Left renal pelvis (tissue), 4 donors: ENCODE measurements at regions not wholly inside any gene's neighbourhood (a gene's known extent, or its start where the extent isn't known, plus 50 kb on each side); places are given as distances from the start of the nearest gene placed in this dataset.

ENCODE experiments used
- DNase-seq, 4 donors: peaks; one replicate each; pipeline ENCODE4 v3.0.0-alpha.2; 2013; ENCODE audit warnings: low read depth in 4 of 4, low spot score in 3 of 4

DNA sequence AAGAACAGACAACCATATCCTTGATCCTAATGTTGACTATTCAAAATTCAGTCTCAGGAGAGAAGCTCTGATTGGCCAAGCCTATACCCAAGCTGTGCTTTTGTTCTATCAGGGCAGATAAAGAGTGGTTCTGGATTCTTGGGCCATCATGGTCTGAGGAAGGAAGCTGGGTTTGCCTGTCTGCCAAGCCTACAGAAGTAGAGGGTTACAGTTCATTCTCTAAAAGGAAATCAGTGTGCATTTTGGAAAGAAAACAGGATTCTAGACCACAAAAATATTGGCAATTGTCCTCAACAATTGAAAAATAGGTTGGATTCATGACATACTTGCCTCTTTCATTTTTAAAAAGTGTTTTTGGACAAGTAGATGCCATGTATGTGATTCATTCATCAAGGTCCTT lies 145.4 kb upstream of the BMP2 start:
- no peak for DNase-seq

DNA sequence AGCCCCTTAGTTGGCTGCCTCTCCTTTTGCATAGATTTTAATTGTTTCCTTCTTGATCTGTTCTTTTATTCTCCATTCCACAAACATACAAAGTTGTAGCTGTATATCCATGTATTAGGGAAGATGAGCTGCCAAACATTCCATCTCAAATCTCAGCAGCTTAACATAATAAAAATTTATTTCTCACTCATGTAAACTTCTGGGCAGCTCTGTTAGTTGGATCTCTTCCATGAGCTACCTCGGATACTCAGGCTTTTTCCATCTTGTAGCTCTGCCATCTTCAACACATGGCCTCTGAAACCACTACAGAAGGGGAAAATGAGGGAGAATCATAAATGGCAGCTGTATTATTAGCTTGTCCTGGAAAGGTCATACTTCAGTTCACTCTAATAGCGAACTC lies 149.4 kb upstream of the BMP2 start:
- no peak for DNase-seq

DNA sequence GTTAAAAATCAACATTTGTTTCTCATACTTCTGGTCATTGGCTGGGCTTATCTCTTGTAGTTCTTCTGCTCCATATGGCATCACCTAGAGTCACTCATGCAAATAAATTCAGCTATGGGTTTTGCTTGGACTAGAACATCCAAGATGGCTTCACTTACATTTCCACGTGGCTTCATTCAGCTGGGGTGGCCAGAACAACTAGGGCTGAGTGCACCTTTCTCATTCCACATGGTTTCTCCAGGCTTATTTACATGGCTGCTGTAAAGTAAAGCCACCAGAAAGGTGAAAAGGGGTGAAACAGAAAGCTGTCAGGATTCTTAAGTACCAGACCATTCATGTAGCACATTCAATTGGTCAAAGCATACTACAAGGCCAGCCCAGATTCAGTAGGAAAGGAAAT lies 151.1 kb upstream of the BMP2 start:
- no peak for DNase-seq

DNA sequence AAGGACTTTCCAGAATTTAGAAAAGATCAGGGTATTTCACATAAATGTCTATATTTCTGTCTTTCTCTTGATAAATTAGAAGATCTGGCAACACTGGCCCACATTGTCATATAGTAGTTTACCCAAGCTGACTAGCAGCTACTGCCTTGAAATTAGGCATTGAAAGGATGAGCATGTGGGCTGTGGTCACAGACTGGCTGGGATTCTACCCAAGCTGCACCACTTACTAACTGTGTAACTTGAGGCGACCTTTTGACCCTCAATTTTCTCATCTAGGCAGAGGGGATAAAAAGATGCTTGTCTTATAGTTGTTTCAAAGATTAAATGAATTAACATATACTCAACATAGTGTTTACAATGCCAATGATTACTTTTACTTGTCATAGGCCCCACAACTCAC lies 152.7 kb upstream of the BMP2 start:
- DNase-seq: no peak

DNA sequence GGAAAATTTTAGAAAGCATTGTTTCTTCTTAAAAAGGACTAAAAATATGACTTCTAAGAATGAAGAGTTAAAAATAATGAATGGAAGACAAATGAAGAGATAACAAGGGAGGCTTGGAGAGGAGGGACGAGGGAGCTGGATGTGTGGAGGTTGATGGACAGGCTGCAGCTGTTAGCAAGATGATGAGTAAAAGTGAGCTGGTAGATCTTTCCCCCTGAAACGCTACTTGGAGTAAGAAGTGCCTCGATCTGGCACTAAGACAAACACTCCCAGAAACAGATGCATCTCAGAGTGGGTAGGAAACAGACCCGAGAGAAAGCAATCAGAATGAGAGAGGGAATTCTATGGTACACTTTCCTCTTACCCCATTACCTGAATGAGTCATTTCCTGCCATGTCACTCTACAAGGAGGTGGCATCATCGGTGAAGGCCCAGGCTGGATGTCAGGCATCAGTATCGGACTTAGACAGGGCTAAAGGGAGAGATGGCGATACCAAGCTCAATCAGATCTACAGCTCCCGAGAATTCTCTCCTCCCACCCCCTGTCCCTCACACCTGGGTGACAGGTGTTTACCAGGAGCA lies 154.1 kb upstream of the BMP2 start:
- DNase-seq: no peak

DNA sequence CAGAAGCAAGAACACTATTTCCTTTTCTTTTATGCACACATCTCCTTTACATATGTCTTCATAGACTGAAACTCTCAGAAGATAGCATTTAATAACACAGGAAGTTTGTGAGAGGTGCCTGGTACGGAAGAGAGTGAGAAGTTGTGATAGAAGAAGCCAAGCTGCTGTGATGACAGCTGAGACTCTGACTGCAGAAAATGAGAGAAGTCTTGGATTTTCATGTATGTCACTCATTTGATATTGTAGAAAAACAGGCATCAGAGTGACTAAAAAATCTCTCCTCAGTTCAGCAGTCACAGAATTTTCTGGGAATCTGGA lies 154.9 kb upstream of the BMP2 start:
- no peak for DNase-seq

DNA sequence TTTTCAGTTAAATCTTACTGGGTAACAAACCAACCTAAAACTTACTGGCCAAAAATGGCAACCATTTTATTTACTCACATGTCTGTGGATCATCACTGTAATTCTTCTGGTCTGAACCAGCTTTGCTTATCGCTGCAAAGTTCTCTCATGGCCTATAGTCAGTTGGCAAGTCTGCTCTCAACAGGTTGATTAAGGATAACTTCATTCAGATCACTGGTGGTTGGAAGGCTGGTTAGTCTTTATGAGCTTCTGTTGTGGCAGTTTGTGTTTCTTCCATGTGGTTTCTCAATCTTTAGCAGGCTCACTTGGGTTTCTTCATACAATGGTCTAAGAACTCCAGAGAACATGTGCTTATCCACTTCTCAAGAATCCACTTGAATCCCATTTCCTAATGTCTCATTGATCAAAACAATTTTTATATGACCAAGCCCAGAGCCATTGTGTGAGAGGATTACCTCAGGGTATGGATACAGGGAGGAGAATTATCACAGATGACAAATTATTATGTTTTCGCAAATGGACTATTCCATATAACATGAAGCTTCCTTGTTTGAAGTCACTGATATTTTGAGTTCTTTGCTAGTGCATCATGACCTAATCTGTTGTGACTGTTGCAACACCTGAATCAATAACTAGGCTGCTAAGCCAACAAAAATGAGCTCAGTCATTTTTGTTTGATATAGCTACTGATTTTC lies 155.4 kb upstream of the BMP2 start:
- no peak for DNase-seq

DNA sequence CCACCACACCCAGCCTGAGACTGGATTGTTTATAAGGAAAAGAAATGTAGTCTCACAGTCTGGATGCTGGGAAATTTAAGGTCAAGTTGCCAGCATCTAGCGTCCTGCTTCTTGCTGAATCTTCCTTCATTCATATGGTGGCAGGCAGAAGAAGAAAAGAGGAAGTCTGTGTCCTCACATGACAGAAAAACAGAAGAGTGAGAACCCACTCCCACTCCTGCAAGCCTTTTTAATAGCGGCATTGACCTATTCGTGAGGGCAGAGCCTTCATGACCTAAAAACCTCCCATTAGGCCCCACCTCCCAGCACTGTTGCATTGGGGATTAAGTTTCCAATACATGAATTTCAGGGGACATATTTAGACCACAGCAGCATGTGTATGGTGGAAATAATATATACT lies 160.8 kb upstream of the BMP2 start:
- DNase-seq: no peak

DNA sequence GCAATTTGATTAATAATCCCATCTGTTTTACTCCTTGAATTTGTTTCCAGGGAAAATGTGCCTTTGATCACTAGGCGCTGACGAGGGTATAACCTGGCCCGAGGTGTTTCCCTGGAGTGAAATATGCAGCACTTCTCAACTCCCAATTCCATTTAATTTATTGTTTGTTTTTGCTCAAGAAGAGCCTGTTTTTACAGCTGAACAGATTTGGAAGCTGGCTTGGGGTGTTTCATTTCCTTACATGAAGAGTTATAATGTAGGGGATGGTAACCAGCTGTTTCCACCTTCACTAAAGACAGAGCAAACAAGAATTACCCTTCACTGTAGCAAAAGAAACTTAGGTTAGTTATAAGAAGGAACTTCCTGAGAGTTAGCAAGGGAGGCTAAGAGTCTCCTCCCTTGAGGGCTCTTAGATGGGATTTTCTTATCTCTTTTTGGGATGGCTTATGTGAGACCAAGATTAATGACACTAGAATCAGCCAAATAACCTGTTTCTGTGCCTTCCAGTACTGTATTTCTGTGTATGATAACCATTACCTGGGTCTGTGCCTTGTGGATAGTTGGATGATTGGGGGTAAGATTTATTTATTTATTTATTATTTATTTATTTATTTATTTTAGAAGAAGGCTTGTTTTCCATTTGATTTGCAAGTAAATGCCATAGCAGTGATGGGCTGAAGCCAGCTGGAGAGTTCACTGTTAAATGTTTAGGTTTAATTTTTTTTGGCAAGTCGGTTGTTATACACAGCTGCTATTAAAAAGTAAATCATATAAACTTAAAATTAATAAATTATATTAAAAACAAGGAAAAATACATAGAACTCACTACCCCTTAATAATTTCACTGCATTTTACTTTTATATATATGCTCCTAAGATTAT lies 162.2 kb upstream of the BMP2 start:
- DNase-seq: peak in 2 of 4 donors; percentile 46 to 51

DNA sequence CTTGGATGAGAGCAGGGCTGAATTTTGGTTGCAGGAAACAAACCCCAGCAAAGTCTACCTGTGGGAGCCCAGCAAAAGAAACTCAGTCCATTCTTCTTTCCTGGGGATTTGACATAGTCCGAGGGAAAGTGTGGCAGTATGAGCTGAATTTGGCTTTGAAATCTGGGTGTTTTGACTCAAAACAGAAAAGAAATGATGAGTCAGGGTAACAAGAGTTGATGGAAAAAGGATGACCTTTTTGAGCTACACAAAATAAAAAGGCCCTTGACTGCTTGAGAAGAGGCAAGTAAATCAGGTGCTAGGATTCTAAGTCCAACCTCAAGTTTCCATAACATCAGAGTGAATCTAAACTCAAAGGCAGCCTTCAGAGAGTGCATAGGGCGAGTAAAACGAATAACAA lies 163.3 kb upstream of the BMP2 start:
- no peak for DNase-seq

DNA sequence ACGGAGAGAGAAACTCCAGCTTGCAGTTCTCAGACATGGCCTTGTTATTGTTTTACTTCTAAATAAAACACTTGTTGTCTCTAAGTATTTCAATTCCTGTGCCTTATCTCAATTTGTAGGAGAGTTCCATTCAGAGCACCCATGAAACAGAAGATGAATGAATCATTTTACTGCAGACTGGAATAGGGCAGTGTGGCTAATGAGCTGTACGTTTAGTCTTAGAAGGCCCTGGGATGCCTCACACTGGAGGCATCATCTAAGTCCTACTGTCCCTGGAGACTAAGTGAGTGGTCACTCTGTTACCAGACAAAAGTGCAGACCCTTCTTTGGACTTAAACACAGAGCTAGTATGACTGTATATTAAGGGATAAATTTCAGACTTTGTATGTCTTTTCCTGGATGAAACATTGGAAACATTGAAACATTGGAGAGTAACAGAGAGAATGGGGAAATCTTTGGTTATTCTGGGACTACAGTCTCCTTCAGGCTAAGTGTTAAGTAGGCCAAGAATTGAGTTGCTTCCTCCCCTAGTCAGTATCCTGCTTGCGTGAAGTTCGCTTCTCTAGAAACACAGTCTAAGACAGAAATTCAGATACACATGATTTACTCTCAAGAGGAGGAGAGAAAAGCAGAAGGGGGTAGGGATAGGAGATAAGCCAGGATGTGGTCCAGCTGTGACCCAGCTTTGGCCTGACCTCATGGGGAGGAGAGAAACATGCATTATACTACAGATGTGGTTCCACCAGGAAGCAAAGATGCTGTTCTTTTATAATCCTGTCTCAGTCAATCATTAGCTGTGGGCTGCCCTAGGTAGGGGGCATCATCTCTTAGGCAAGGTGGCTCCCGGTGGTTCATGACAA lies 167.4 kb upstream of the BMP2 start:
- DNase-seq: no peak

DNA sequence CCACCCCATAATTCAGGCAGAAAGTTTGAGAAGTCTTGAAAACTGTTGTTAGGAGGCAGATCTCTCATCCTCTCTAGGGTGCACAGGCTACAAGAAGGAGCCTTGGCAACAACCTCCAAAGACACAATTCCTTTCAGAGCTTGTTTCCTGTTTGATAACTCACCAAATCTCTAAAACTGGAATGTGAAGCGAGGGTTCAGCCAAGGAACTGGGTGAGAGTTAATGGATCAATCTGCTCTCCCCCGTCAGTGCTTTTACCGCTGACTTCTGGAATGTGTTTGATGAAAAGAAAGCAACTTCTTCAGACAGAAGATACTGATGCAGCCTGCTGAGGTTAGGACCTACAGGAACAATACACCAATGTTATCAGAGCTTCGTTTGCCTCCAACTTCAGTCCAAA lies 171.8 kb upstream of the BMP2 start:
- DNase-seq: no peak

DNA sequence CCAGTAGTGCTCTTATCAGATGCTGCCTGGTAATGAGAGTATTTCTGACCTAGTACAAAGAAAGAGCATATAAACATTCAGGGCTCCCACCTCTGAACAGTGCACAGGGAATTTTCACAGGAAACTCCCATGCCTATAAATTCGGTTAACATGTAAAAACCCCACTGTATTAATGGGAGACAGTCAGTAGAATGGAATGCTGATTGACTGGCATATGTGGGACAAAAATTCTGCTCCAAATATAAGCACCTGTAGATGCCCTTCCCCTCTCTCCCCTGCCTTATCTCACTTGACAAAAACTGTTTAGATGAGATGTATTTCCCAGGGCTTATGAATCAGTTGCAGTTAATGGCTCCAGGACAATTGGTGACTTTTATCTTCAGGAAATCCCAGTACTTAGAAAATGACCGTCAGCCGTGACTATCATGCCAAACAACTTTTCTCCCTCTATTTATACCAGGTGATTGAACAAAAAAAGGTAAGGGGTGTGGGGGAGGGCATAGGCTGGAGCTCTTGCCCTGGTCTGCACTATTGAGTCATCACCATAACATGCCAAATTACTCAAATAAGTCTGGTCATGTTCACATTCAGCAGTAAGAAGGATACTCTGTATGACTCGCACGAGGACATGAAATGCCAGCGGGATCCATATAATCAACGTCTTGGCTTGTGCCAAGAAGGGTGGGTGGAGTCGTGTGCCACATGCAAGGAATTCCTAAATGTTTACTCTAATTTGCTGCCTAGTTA lies 176.4 kb upstream of the BMP2 start:
- no peak for DNase-seq

DNA sequence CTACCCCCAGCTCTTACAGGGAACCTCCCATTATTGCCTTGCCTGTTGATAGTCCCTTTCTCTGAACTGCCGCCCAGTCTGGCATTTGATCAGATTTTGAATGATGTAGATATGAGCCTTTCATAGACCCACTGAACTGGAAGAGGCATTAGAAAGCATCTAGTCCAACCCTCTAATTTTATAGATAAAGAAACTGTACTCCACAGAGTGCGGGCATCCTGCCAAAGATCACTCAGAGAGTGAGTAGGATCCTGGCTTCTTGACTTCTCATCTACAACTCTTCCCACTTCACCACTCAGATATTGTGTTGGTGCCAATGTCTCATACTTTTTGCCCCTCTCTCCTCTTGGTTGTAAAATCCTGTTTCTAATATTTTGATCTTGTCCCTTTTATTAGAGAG lies 179.2 kb upstream of the BMP2 start:
- DNase-seq: no peak

DNA sequence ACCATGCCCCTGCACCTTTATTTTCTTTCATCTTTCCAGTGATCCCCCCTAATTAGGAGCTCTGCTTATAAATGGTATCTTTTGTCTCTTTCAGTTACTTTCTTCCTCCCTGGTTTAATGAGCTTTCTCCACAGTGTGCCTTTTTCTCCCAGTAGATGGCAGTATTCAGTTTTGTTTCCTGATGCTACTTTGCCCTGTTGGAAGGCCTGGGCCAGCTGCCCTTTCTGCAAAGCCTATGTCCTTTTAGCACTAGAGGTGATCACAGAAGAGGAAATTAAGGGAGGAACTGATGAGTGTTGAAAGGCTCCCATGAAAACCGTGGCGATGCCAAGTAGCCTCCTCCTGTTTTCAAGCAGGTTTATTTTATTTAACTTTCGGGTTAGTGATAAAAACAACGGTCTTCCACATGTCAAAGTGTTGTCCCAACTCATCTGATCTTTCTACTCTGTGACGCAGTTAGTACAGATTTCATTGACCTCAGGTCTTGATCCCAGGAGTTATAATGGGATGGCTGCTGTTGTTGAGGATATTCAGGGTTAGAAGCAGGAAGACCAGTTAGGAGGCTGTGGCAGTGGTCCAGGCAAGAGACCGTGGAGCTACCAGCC lies 184.2 kb upstream of the BMP2 start:
- peak in 2 of 4 donors; percentile 48 to 54 for DNase-seq

DNA sequence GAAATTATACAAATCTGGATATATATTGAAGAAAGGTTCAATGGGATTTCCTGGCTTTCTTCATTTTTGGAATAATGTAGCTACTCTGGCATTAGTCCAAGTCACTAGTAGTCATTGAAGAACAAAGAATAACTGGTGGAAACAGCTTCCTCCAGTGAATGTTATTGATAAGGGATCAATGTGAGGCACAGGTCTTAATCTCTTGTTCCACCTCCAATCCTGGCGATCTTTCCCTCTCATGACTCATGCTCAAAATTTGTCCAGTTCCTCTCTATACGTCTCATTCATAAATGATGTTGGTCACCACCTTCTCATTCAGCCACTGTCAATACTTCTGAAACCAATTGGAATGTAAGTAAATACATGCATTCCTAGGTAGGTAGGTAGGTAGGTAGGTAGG lies 185.0 kb upstream of the BMP2 start:
- no peak for DNase-seq

DNA sequence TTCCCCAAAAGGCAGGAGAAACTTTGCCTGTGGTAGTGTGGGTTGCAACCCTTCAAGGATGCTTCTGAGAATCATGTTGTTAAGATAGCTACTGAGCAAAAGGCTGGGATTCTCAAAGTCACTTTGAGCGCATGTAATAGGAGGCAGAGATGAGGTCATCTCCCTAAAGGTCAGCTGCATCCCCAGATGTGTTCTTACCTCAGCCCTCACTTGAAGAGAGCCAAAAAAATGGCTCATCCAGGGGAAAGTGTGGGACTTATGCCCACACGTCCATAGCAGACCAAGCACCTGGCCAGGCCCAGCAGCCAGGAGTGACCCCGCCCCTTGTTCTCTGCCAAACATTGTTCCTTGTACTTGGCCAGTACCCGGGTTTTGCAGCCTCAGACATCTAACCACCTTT lies 187.0 kb upstream of the BMP2 start:
- no peak for DNase-seq

DNA sequence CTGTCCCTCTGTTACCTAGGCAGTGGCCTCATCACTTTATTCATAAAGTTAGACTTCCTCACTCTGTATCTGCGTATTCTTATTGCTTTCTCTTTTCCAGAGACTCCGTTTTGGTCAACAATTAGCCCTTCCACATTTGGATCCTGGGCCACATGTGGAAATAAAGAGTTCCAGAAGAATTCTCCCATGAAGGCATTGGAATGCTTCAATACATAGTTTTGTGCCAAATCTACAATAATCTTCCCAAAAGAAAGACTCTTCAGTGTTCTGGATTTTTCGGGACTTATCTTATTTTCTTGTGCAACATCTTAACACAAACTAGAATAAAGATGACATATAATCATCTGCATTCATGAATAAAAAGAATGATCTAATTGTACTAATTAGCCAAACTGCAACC lies 187.7 kb upstream of the BMP2 start:
- no peak for DNase-seq

DNA sequence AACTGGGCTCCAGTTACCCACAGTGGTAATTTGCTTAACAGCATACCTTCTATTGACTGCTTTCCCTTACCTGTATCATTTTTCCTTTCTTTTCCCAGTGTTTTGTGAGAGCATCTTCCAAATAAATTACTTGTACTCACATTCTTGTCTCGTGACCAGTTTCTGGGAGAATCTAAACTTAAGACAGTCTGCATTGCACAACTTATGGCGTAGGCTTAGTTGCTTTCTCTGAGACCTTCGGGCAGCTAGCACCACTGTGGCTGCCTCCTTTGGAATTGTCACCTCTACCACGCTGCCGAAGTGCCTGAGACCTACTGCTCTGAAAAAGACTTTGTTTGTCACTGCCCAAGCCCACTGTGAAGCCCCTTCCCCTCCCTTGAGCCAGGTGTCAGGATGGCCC lies 188.1 kb upstream of the BMP2 start:
- DNase-seq: no peak

DNA sequence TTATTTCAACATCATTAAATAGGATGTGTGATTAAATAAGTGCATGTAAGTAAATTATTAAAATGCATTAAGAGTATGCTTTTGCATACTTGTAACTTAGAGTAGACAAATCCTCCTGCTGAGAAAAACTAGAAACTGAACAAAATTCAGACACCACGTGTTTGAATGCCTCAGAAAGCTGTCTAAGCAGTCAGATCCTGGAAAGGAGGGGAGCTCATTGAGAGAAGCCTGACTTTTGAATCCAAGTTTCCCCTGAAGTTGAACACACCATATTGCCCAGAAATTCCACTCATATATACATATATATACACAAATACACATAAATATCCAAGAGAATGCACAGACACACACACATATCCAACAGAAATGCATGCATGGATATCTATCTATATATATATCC lies 190.0 kb upstream of the BMP2 start:
- no peak for DNase-seq
